Astrocyte (in vitro differentiated cells and primary cell): ENCODE measurements at regions not wholly inside any gene's neighbourhood (a gene's known extent, or its start where the extent isn't known, plus 50 kb on each side); places are given as distances from the start of the nearest gene placed in this dataset.
"Not testable (repeated sequence)": the region's sequence is repeated elsewhere in the genome, so short reads cannot be mapped to it uniquely, and the experiment has no call there.

Experiments
- DNase-seq: peaks from one replicate; pipeline ENCODE4 v3.0.0-alpha.2; 2010; ENCODE audit warnings: low read depth
- FAIRE-seq: peaks from 2 replicates; lab custom pipeline; 2011; peaks lifted over from hg19 to GRCh38; lab: Jason Lieb, UNC
- H2AFZ ChIP-seq: 2 replicates; pipeline ENCODE4 v1.6.0; 2012; ENCODE audit warnings: low read depth, low read length, inconsistent platforms
- H3K27ac ChIP-seq: 2 replicates; pipeline ENCODE4 v1.5.1; 2011; ENCODE audit warnings: low read depth, low read length, inconsistent platforms
- H3K27me3 ChIP-seq: 2 replicates; pipeline ENCODE4 v1.6.0; 2011; ENCODE audit warnings: low read length, inconsistent platforms; ENCODE audit not compliant: insufficient read depth
- H3K36me3 ChIP-seq: 2 replicates; pipeline ENCODE4 v1.5.1; 2011; ENCODE audit warnings: low read length, inconsistent platforms; ENCODE audit not compliant: insufficient read depth
- H3K4me1 ChIP-seq: 2 replicates; pipeline ENCODE4 v1.5.1; 2011; ENCODE audit warnings: low read length, inconsistent platforms; ENCODE audit not compliant: insufficient read depth
- H3K4me2 ChIP-seq: 2 replicates; pipeline ENCODE4 v1.6.0; 2012; ENCODE audit warnings: low read length, inconsistent platforms
- H3K4me3 ChIP-seq: 2 replicates; pipeline ENCODE4 v1.5.1; 2011; ENCODE audit warnings: low read depth, mild to moderate bottlenecking, low read length, inconsistent platforms; ENCODE audit not compliant: insufficient read depth
- H3K79me2 ChIP-seq: 2 replicates; pipeline ENCODE4 v1.6.0; 2012; ENCODE audit warnings: mild to moderate bottlenecking, low read length, inconsistent platforms; ENCODE audit not compliant: insufficient read depth
- H3K9ac ChIP-seq: 2 replicates; pipeline ENCODE4 v1.6.0; 2012; ENCODE audit warnings: mild to moderate bottlenecking, low read length, inconsistent platforms
- H3K9me3 ChIP-seq: 2 replicates; pipeline ENCODE4 v1.5.1; 2012; ENCODE audit warnings: low read depth, mild to moderate bottlenecking, low read length, inconsistent platforms; ENCODE audit not compliant: insufficient read depth
- H4K20me1 ChIP-seq: 2 replicates; pipeline ENCODE4 v1.6.0; 2012; ENCODE audit warnings: low read length, inconsistent platforms; ENCODE audit not compliant: insufficient read depth
- H3K27ac Mint-ChIP-seq: one replicate; pipeline ENCODE4 v1.8.0; 2021; ENCODE audit warnings: mild to moderate bottlenecking, mixed read lengths; ENCODE audit not compliant: unreplicated experiment
- H3K27me3 Mint-ChIP-seq: one replicate; pipeline ENCODE4 v1.8.0; 2021; ENCODE audit warnings: low read depth, mixed read lengths; ENCODE audit not compliant: unreplicated experiment
- H3K36me3 Mint-ChIP-seq: one replicate; pipeline ENCODE4 v1.8.0; 2021; ENCODE audit warnings: low read depth, mixed read lengths; ENCODE audit not compliant: unreplicated experiment
- H3K4me1 Mint-ChIP-seq: one replicate; pipeline ENCODE4 v1.8.0; 2021; ENCODE audit warnings: low read depth, mixed read lengths; ENCODE audit not compliant: unreplicated experiment
- H3K4me3 Mint-ChIP-seq: one replicate; pipeline ENCODE4 v1.8.0; 2021; ENCODE audit warnings: mild to moderate bottlenecking, moderate library complexity, mixed read lengths; ENCODE audit not compliant: unreplicated experiment
- H3K9me3 Mint-ChIP-seq: one replicate; pipeline ENCODE4 v1.8.0; 2021; ENCODE audit warnings: mild to moderate bottlenecking, mixed read lengths; ENCODE audit not compliant: unreplicated experiment
- CTCF ChIP-seq: IDR thresholded peaks from 2 replicates; pipeline ENCODE4 v1.5.1; 2011; ENCODE audit warnings: low read depth, mild to moderate bottlenecking, inconsistent platforms, low read length, moderate library complexity; ENCODE audit not compliant: insufficient read depth
- EZH2 ChIP-seq: IDR thresholded peaks from 2 replicates; pipeline ENCODE4 v1.6.1; 2012; ENCODE audit warnings: mild to moderate bottlenecking, low read length, inconsistent platforms; ENCODE audit not compliant: insufficient read depth

GRCh38 chr7:15126653-15127052 lies 224.1 kb upstream of the DGKB start:
- not testable (repeated sequence) for H3K36me3 ChIP-seq, H3K4me3 ChIP-seq, H4K20me1 ChIP-seq, H3K9me3 Mint-ChIP-seq, FAIRE-seq, H3K4me1 Mint-ChIP-seq, H3K27me3 ChIP-seq, H3K4me2 ChIP-seq, H3K27ac ChIP-seq, H3K27me3 Mint-ChIP-seq, DNase-seq, H3K36me3 Mint-ChIP-seq, H3K9ac ChIP-seq, H3K27ac Mint-ChIP-seq, H2AFZ ChIP-seq, H3K9me3 ChIP-seq, H3K4me3 Mint-ChIP-seq, H3K79me2 ChIP-seq
- H3K4me1 ChIP-seq = peaks cover 14% of the 10 kb centered on the region

GRCh38 chr7:15123901-15124300 lies 221.3 kb upstream of the DGKB start:
- Histone ChIP-seq H3K4me2 (no peak overlapping the region), H3K4me1 (no peaks in the 10 kb centered on the region), H3K79me2 (no peaks in the 10 kb centered on the region), H3K27ac (no peak overlapping the region), H3K36me3 (no peaks in the 10 kb centered on the region), H3K4me3 (no peak overlapping the region), H2AFZ (no peak overlapping the region), H4K20me1 (no peaks in the 10 kb centered on the region), H3K9me3 (no peaks in the 10 kb centered on the region), H3K9ac (no peak overlapping the region), H3K27me3 (no peaks in the 10 kb centered on the region)
- no peak for TF ChIP-seq EZH2
- TF ChIP-seq CTCF = no peak
- H3K4me3 Mint-ChIP-seq = no peak overlapping the region
- FAIRE-seq = no peak
- no peaks in the 10 kb centered on the region for H3K4me1 Mint-ChIP-seq
- H3K9me3 Mint-ChIP-seq = no peaks in the 10 kb centered on the region
- H3K27ac Mint-ChIP-seq = no peak overlapping the region
- DNase-seq = peak; percentile 14
- no peaks in the 10 kb centered on the region for H3K27me3 Mint-ChIP-seq
- H3K36me3 Mint-ChIP-seq = no peaks in the 10 kb centered on the region

- H3K4me3 Mint-ChIP-seq = no peak overlapping the region
- H3K4me2 ChIP-seq = no peak overlapping the region
- H3K9me3 Mint-ChIP-seq = no peaks in the 10 kb centered on the region
- no peaks in the 10 kb centered on the region for H3K36me3 ChIP-seq
- DNase-seq (no peak), FAIRE-seq (no peak)
- H3K4me1 ChIP-seq = no peaks in the 10 kb centered on the region
- H2AFZ ChIP-seq = no peak overlapping the region
- no peaks in the 10 kb centered on the region for H3K27me3 ChIP-seq
- H3K9me3 ChIP-seq = no peaks in the 10 kb centered on the region
- no peaks in the 10 kb centered on the region for H4K20me1 ChIP-seq
- H3K4me1 Mint-ChIP-seq = no peaks in the 10 kb centered on the region
- H3K36me3 Mint-ChIP-seq = no peaks in the 10 kb centered on the region
- H3K27ac ChIP-seq = no peak overlapping the region
- H3K9ac ChIP-seq = no peak overlapping the region
- no peaks in the 10 kb centered on the region for H3K79me2 ChIP-seq
- no peak overlapping the region for H3K4me3 ChIP-seq
- H3K27ac Mint-ChIP-seq = no peak overlapping the region
- no peaks in the 10 kb centered on the region for H3K27me3 Mint-ChIP-seq
- TF ChIP-seq EZH2 = no peak
- no peak for TF ChIP-seq CTCF
Observed at GRCh38 chr7:15113752-15114151, 211.2 kb upstream of the DGKB start.
